Neural crest cell (in vitro differentiated cells): ENCODE measurements at regions not wholly inside any gene's neighbourhood (a gene's known extent, or its start where the extent isn't known, plus 50 kb on each side); places are given as distances from the start of the nearest gene placed in this dataset.

ENCODE experiments used
- DNase-seq: peaks from one replicate; pipeline ENCODE4 v3.0.0; 2021; ENCODE audit warnings: low read depth, mixed read lengths, low spot score
- H3K27ac Mint-ChIP-seq: one replicate; pipeline ENCODE4 v1.8.0; 2021; ENCODE audit warnings: mild to moderate bottlenecking, mixed read lengths; ENCODE audit not compliant: unreplicated experiment
- H3K27me3 Mint-ChIP-seq: 2 replicates; pipeline ENCODE4 v1.8.0; 2021; ENCODE audit warnings: low read depth, mild to moderate bottlenecking, mixed read lengths
- H3K36me3 Mint-ChIP-seq: 2 replicates; pipeline ENCODE4 v1.8.0; 2021; ENCODE audit warnings: low read depth, mild to moderate bottlenecking, mixed read lengths
- H3K4me1 Mint-ChIP-seq: 2 replicates; pipeline ENCODE4 v1.8.0; 2021; ENCODE audit warnings: mixed read lengths
- H3K4me3 Mint-ChIP-seq: one replicate; pipeline ENCODE4 v1.8.0; 2021; ENCODE audit warnings: mild to moderate bottlenecking, mixed read lengths
- H3K9me3 Mint-ChIP-seq: 2 replicates; pipeline ENCODE4 v1.8.0; 2021; ENCODE audit warnings: mixed read lengths
- CTCF ChIP-seq: fragments of 200-600 bp; sonication (generic); conservative IDR thresholded peaks from 2 replicates; pipeline ENCODE4 v1.5.0; 2021; ENCODE audit warnings: antibody characterized with exemption, mild to moderate bottlenecking

GRCh38 chr13:70324519-70324918 is 216.3 kb upstream of the KLHL1 start:
- no peak for DNase-seq
- Mint-ChIP-seq H3K4me1 (no peaks in the 10 kb centered on the region), H3K27ac (no peak overlapping the region), H3K27me3 (no peaks in the 10 kb centered on the region), H3K9me3 (peaks cover 2% of the 10 kb centered on the region), H3K36me3 (no peaks in the 10 kb centered on the region), H3K4me3 (no peak overlapping the region)
- no peak for TF ChIP-seq CTCF

- no peak for TF ChIP-seq CTCF
- Mint-ChIP-seq H3K4me3 (no peak overlapping the region), H3K36me3 (no peaks in the 10 kb centered on the region), H3K27ac (no peak overlapping the region), H3K27me3 (no peaks in the 10 kb centered on the region), H3K9me3 (no peaks in the 10 kb centered on the region), H3K4me1 (no peaks in the 10 kb centered on the region)
- DNase-seq: no peak
Measured at GRCh38 chr13:70311191-70311590, 202.9 kb upstream of the KLHL1 start.

GRCh38 chr13:70310396-70311119 is 202.3 kb upstream of the KLHL1 start:
- Mint-ChIP-seq H3K4me1 (no peaks in the 10 kb centered on the region), H3K9me3 (no peaks in the 10 kb centered on the region), H3K36me3 (no peaks in the 10 kb centered on the region), H3K27ac (no peak overlapping the region), H3K27me3 (no peaks in the 10 kb centered on the region), H3K4me3 (no peak overlapping the region)
- TF ChIP-seq CTCF: peak; percentile 69
- peak; percentile 24 for DNase-seq

- H3K4me3 Mint-ChIP-seq: no peak overlapping the region
- H3K4me1 Mint-ChIP-seq: no peaks in the 10 kb centered on the region
- DNase-seq: no peak
- no peak for TF ChIP-seq CTCF
- H3K27me3 Mint-ChIP-seq: no peaks in the 10 kb centered on the region
- peaks cover 13% of the 10 kb centered on the region for H3K9me3 Mint-ChIP-seq
- H3K36me3 Mint-ChIP-seq: peaks cover 6% of the 10 kb centered on the region
- H3K27ac Mint-ChIP-seq: no peak overlapping the region
Measured at GRCh38 chr13:70297189-70297616, 189.0 kb upstream of the KLHL1 start.

GRCh38 chr13:70284371-70284770 is 176.1 kb upstream of the KLHL1 start:
- Mint-ChIP-seq H3K9me3 (no peaks in the 10 kb centered on the region), H3K36me3 (peaks cover 2% of the 10 kb centered on the region), H3K4me1 (no peaks in the 10 kb centered on the region), H3K4me3 (no peak overlapping the region), H3K27me3 (no peaks in the 10 kb centered on the region), H3K27ac (no peak overlapping the region)
- no peak for DNase-seq
- no peak for TF ChIP-seq CTCF
